Ascending aorta (tissue), 2 donors: ENCODE measurements at regions not wholly inside any gene's neighbourhood (a gene's known extent, or its start where the extent isn't known, plus 50 kb on each side); places are given as distances from the start of the nearest gene placed in this dataset.
A peak's percentile ranks its signal among the peaks of the same experiment; 100 is the strongest.
"Not testable (repeated sequence)": the region's sequence is repeated elsewhere in the genome, so short reads cannot be mapped to it uniquely, and the experiment has no call there.

ENCODE experiments used
- DNase-seq, 2 donors: peaks; one replicate each; pipeline ENCODE4 v3.0.0-alpha.2; 2019; ENCODE audit warnings: low spot score in 2 of 2
- H3K27ac ChIP-seq, 2 donors: fragments of 200-600 bp; sonication (generic); one replicate each; pipeline ENCODE4 v1.5.1; 2016 to 2017; ENCODE audit warnings: mild to moderate bottlenecking in 1 of 2
- H3K27me3 ChIP-seq: fragments of 200-600 bp; sonication (generic); one replicate; pipeline ENCODE4 v1.5.1; 2017
- H3K36me3 ChIP-seq, 2 donors: fragments of 200-600 bp; sonication (generic); one replicate each; pipeline ENCODE4 v1.5.1; 2016
- H3K4me1 ChIP-seq, 2 donors: fragments of 200-600 bp; sonication (generic); one replicate each; pipeline ENCODE4 v1.5.1; 2016 to 2017; ENCODE audit warnings: mild to moderate bottlenecking in 1 of 2
- H3K4me3 ChIP-seq, 2 donors: fragments of 200-600 bp; sonication (generic); one replicate each; pipeline ENCODE4 v1.5.1; 2016 to 2017; ENCODE audit warnings: mild to moderate bottlenecking in 1 of 2
- H3K9me3 ChIP-seq, 2 donors: fragments of 200-600 bp; sonication (generic); one replicate each; pipeline ENCODE4 v1.5.1; 2016
- intact Hi-C: fragments of 100-400 bp; cut with DNase I; formaldehyde crosslinking; loops from one replicate; pipeline ENCODE4 v1.15.1; 2023
- TF ChIP-seq, protein P1 (sequence below), 3 experiments: fragments of 200-600 bp in 2 of 3; fragments of 450-650 bp in 1 of 3; sonication (generic) in 2 of 3; IDR thresholded peaks; one replicate each; pipeline ENCODE4 v1.5.1; 2016 to 2019; ENCODE audit warnings: antibody characterized with exemption in 3 of 3, mild to moderate bottlenecking in 1 of 3, moderate library complexity in 1 of 3

DNA sequence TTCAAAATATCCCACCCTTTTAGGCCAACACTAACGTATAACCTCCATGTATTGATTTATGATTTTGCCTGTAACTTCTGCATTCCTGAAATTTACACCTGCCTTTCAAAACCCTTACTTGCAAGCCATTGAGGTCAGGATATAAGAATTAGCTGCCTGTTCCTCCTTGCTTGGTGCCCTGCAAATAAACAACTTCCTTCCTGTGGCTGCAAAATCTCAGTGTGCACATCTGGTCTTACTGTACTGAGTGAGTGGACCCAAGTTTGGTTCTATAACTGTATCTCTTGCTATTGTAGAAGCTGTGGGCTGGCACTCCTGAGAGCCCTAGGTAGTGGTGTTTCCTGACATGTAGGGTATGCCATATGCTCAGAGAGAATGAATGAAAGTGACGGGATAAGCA is 191.1 kb upstream of the RASGRP1 start:
- Histone ChIP-seq H3K4me1 (no peaks in the 10 kb centered on the region), H3K9me3 (no peaks in the 10 kb centered on the region), H3K36me3 (no peaks in the 10 kb centered on the region), H3K27me3 (no peaks in the 10 kb centered on the region), H3K4me3 (no peak overlapping the region), H3K27ac (no peak overlapping the region)
- intact Hi-C loops, result no loop called here
- TF ChIP-seq, protein P1, sequence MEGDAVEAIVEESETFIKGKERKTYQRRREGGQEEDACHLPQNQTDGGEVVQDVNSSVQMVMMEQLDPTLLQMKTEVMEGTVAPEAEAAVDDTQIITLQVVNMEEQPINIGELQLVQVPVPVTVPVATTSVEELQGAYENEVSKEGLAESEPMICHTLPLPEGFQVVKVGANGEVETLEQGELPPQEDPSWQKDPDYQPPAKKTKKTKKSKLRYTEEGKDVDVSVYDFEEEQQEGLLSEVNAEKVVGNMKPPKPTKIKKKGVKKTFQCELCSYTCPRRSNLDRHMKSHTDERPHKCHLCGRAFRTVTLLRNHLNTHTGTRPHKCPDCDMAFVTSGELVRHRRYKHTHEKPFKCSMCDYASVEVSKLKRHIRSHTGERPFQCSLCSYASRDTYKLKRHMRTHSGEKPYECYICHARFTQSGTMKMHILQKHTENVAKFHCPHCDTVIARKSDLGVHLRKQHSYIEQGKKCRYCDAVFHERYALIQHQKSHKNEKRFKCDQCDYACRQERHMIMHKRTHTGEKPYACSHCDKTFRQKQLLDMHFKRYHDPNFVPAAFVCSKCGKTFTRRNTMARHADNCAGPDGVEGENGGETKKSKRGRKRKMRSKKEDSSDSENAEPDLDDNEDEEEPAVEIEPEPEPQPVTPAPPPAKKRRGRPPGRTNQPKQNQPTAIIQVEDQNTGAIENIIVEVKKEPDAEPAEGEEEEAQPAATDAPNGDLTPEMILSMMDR (IDR thresholded peaks at IDR 0.05), result no peak
- DNase-seq, result no peak

DNA sequence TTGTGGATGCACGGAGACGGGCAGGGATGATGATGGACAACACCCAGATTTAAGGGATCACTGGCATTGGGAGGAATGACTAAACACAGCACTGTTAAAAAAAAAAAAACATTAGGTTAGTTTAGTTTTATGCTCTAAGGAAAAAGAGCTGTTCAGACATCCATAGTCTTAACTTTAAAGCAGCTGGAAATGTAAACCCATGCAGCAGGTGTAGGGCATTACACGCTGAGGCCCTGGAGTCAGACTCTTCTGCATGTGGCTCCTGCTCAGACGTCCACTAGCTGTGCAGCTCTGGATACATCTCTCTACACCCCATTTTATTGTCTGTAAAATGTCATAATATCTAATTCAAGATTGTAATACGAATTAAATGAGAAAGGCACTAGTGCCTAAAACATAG is 191.8 kb upstream of the RASGRP1 start:
- H3K4me1 ChIP-seq, result no peaks in the 10 kb centered on the region
- no peak for DNase-seq
- H3K27me3 ChIP-seq, result no peaks in the 10 kb centered on the region
- H3K4me3 ChIP-seq, result no peak overlapping the region
- no peak overlapping the region for H3K27ac ChIP-seq
- TF ChIP-seq, protein P1 (IDR thresholded peaks at IDR 0.05), result no peak
- no peaks in the 10 kb centered on the region for H3K36me3 ChIP-seq
- H3K9me3 ChIP-seq, result no peaks in the 10 kb centered on the region
- intact Hi-C loops, result no loop called here

DNA sequence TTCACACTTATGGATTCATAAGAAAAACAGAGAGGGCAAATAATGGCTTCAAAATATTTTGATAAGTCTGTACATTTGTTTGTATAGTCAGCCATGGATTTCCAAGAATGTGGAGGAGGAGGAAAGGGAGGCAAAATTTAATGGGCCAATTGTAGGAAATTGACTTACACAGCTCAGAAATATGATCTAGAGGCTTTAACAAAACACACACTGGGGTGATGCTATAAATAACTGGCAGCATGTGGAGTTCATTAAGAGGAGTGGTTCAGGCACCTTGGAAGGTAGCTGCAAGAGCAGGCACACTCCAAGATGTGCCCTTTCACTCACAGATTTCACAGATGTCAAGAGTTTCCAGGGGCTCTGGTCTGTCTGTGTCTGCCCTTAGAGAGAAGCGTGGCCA is 193.4 kb upstream of the RASGRP1 start:
- Histone ChIP-seq H3K27me3 (no peaks in the 10 kb centered on the region), H3K27ac (no peak overlapping the region), H3K4me1 (no peaks in the 10 kb centered on the region), H3K36me3 (no peaks in the 10 kb centered on the region), H3K4me3 (no peak overlapping the region), H3K9me3 (no peaks in the 10 kb centered on the region)
- TF ChIP-seq, protein P1 (IDR thresholded peaks at IDR 0.05), result no peak
- intact Hi-C loops, result no loop called here
- DNase-seq, result no peak

DNA sequence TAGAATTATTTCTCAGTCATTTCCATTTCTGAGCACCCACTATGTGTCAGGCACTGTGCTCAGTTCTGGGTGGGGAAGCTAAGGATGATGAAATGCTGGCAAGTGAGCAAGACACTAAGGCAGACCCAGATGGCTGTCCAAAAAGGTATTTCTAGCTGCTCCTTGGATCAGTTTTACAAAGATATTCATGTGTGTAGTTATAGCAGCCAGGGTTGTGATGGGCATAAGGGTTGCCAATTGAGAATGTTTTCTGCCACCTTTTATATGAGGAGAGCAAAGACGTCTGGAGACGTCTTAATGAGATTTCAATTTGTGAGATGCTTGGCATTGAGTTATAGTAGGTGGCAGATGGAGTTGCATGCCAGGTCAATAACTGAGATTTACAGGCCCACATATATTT is 197.1 kb upstream of the RASGRP1 start:
- no peak for DNase-seq
- Histone ChIP-seq H3K9me3 (no peaks in the 10 kb centered on the region), H3K27ac (no peak overlapping the region), H3K4me1 (no peaks in the 10 kb centered on the region), H3K36me3 (no peaks in the 10 kb centered on the region), H3K27me3 (no peaks in the 10 kb centered on the region), H3K4me3 (no peak overlapping the region)
- intact Hi-C loops, result no loop called here
- TF ChIP-seq, protein P1 (IDR thresholded peaks at IDR 0.05), result no peak

DNA sequence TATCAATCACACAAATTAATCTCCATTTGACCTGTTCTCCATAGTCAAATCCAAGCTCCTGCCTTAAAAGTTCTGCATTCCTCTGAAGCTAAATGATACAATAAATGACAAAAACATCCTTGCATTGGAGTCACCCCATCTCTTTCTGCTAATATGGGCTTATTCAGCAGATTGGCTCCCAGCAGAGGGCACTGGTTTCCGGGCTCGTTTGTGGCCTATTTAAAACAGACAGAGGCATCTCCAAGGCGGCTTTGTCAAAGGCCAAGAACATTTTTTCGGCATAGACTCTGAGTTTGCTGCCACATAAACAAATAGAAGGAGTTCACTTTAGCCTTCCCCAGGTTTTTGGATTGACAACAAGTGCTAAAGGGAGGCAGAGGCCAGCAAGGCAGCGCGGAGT is 204.4 kb upstream of the RASGRP1 start:
- Histone ChIP-seq H3K27ac (no peak overlapping the region), H3K27me3 (no peaks in the 10 kb centered on the region), H3K9me3 (no peaks in the 10 kb centered on the region), H3K4me3 (no peak overlapping the region), H3K36me3 (no peaks in the 10 kb centered on the region), H3K4me1 (no peaks in the 10 kb centered on the region)
- no peak for DNase-seq
- intact Hi-C loops, result no loop called here
- TF ChIP-seq, protein P1 (IDR thresholded peaks at IDR 0.05), result peak in 1 of 3 experiments; percentile 30

DNA sequence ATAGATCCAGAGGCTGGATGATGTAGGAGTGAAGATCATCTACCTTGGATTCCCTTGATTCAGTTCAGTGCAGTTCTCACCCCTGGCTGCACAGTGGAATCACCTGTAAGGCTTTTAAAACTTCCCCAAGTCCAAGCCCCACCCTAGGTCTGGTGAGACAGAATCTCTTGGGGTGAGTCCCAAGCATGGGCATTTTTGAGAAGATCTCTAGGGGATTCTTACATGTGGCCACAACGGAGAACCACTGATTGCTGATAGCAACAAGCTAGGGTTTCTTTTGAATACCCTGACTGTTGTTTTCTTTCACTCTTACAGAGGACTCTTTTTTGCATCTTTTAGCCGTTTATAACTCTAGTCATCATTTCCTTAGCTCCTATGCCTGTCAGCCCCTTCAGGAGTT is 204.9 kb upstream of the RASGRP1 start:
- no peak overlapping the region for H3K27ac ChIP-seq
- no peaks in the 10 kb centered on the region for H3K9me3 ChIP-seq
- no peak for DNase-seq
- H3K4me1 ChIP-seq, result no peaks in the 10 kb centered on the region
- TF ChIP-seq, protein P1 (IDR thresholded peaks at IDR 0.05), result no peak
- intact Hi-C loops, result no loop called here
- no peak overlapping the region for H3K4me3 ChIP-seq
- H3K27me3 ChIP-seq, result no peaks in the 10 kb centered on the region
- no peaks in the 10 kb centered on the region for H3K36me3 ChIP-seq

DNA sequence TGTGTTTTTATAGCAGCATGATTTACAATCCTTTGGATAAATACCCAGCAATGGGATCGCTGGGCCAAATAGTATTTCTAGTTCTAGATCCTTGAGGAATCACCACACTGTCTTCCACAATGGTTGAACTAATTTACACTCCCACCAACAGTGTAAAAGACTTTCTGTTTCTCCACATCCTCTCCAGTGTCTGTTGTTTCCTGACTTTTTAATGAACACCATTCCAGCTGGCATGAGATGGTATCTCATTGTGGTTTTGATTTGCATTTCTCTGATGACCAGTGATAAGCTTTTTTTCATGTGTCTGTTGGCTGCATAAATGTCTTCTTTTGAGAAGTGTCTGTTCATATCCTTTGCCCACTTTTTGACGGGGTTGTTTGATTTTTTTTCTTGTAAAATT is 209.5 kb upstream of the RASGRP1 start:
- H3K36me3 ChIP-seq, H3K4me3 ChIP-seq, H3K27ac ChIP-seq, H3K27me3 ChIP-seq, intact Hi-C loops, DNase-seq, H3K4me1 ChIP-seq, H3K9me3 ChIP-seq: not testable (repeated sequence)
